Upper lobe of left lung (tissue), 6 donors: ENCODE measurements at regions not wholly inside any gene's neighbourhood (a gene's known extent, or its start where the extent isn't known, plus 50 kb on each side); places are given as distances from the start of the nearest gene placed in this dataset.

ENCODE experiments used
- ATAC-seq, 2 donors: fragments of 200-7000 bp; cut with Tn5 transposase; one replicate each; pipeline ENCODE4 v1.9.1; 2022; ENCODE audit warnings: mild to moderate bottlenecking in 2 of 2, moderate library complexity in 2 of 2; ENCODE audit not compliant: low FRiP score in 2 of 2
- DNase-seq, 2 donors: peaks; one replicate each; pipeline ENCODE4 v3.0.0-alpha.2; 2019 to 2020
- H3K27ac ChIP-seq, 4 donors: fragments of 200-600 bp; sonication (generic); one replicate each; pipeline ENCODE4 v1.5.1; 2016 to 2019
- H3K27me3 ChIP-seq, 4 donors: fragments of 200-600 bp; sonication (generic); one replicate each; pipeline ENCODE4 v1.5.1; 2017 to 2019
- H3K36me3 ChIP-seq, 4 donors: fragments of 200-600 bp; sonication (generic); one replicate each; pipeline ENCODE4 v1.5.1; 2016 to 2019
- H3K4me1 ChIP-seq, 4 donors: fragments of 200-600 bp; sonication (generic); one replicate each; pipeline ENCODE4 v1.5.1; 2018 to 2019
- H3K4me3 ChIP-seq, 4 donors: fragments of 200-600 bp; sonication (generic); one replicate each; pipeline ENCODE4 v1.5.1; 2017 to 2019; ENCODE audit warnings: mild to moderate bottlenecking in 2 of 4, moderate library complexity in 1 of 4
- H3K9me3 ChIP-seq, 4 donors: fragments of 200-600 bp; sonication (generic); one replicate each; pipeline ENCODE4 v1.5.1; 2018 to 2019
- CTCF ChIP-seq, 6 experiments: fragments of 450-650 bp in 4 of 6; fragments of 200-600 bp in 2 of 6; sonication (generic) in 2 of 6; IDR thresholded peaks; one replicate each; pipeline ENCODE4 v1.5.1; 2016 to 2019; ENCODE audit warnings: antibody characterized with exemption in 6 of 6
- EP300 ChIP-seq, 4 donors: sonication (generic); formaldehyde crosslinking; IDR thresholded peaks; one replicate each; pipeline ENCODE4 v1.5.1; 2017; ENCODE audit warnings: antibody characterized with exemption in 4 of 4, control low read depth in 2 of 4
- POLR2A ChIP-seq, 4 donors: fragments of 450-650 bp; IDR thresholded peaks; one replicate each; pipeline ENCODE4 v1.5.1; 2016 to 2017; ENCODE audit warnings: antibody characterized with exemption in 4 of 4, mild to moderate bottlenecking in 2 of 4
- POLR2AphosphoS5 ChIP-seq, 2 donors: sonication (generic); formaldehyde crosslinking; IDR thresholded peaks; one replicate each; pipeline ENCODE4 v1.5.1; 2017; ENCODE audit warnings: antibody characterized with exemption in 2 of 2
- WGBS, 2 donors: methylation state at CpG; one replicate each; pipeline ENCODE4 v1.1.5; 2017 to 2018; 5-methylcytosine and 5-hydroxymethylcytosine counted together
- donor health status: DM: no; HTN: no; CAD: no; lungs with moderate emphysema.
- donor health status: DM: no; HTN: yes; CAD: no; lungs with severe emphysema.

GRCh38 chr6:27059621-27060425 is 187.7 kb upstream of the PRSS16 start:
- Histone ChIP-seq H3K4me1 (no peaks in the 10 kb centered on the region), H3K27ac (no peak overlapping the region), H3K27me3 (no peaks in the 10 kb centered on the region), H3K36me3 (no peaks in the 10 kb centered on the region), H3K9me3 (no peaks in the 10 kb centered on the region), H3K4me3 (no peak overlapping the region)
- WGBS, 2 donors: 64 to 80% methylated on average over 10 of the region's 10 CpGs
- DNase-seq (no peak), ATAC-seq (no peak)
- no peak for TF ChIP-seq CTCF (IDR thresholded peaks at IDR 0.05)
- TF ChIP-seq POLR2A (IDR thresholded peaks at IDR 0.05): no peak
- no peak for TF ChIP-seq POLR2AphosphoS5 (IDR thresholded peaks at IDR 0.05)
- no peak for TF ChIP-seq EP300 (IDR thresholded peaks at IDR 0.05)

- 91 to 95% methylated on average over 3 of the region's 3 CpGs for WGBS, 2 donors
- H3K27me3 ChIP-seq: no peaks in the 10 kb centered on the region
- no peaks in the 10 kb centered on the region for H3K4me1 ChIP-seq
- ATAC-seq (no peak), DNase-seq (no peak)
- H3K27ac ChIP-seq: no peak overlapping the region
- TF ChIP-seq POLR2AphosphoS5 (IDR thresholded peaks at IDR 0.05) (no peak), POLR2A (IDR thresholded peaks at IDR 0.05) (no peak), CTCF (IDR thresholded peaks at IDR 0.05) (no peak), EP300 (IDR thresholded peaks at IDR 0.05) (no peak)
- no peak overlapping the region for H3K4me3 ChIP-seq
- H3K9me3 ChIP-seq: no peaks in the 10 kb centered on the region
- H3K36me3 ChIP-seq: no peaks in the 10 kb centered on the region
Observed at GRCh38 chr6:27061235-27061993, 186.1 kb upstream of the PRSS16 start.

- Histone ChIP-seq H3K27me3 (no peaks in the 10 kb centered on the region), H3K27ac (no peak overlapping the region), H3K4me1 (no peaks in the 10 kb centered on the region), H3K4me3 (no peak overlapping the region), H3K36me3 (no peaks in the 10 kb centered on the region), H3K9me3 (no peaks in the 10 kb centered on the region)
- TF ChIP-seq EP300 (IDR thresholded peaks at IDR 0.05) (no peak), POLR2AphosphoS5 (IDR thresholded peaks at IDR 0.05) (no peak), POLR2A (IDR thresholded peaks at IDR 0.05) (no peak), CTCF (IDR thresholded peaks at IDR 0.05) (no peak)
- ATAC-seq (no peak), DNase-seq (no peak)
Observed at GRCh38 chr6:27062755-27063154, 184.7 kb upstream of the PRSS16 start.

DNA sequence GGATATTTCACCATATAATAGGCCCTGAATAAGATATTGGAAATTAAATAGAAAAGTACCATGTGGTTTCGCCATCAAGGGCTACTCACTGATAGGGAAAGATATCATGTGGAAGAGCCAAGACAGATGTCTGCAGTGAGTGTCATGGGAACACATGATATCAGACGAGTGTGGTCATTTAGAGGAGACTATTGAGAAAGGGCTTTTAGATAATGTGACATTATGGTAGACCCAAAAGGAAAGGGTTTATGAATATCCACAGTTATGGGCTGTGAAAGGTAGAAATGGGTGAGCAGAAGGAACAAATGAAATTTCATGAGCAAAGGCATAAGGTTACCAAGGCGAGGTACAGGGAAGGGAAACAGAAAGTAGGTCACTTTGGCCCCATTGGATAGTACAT is 182.3 kb upstream of the PRSS16 start:
- Histone ChIP-seq H3K27ac (no peak overlapping the region), H3K9me3 (no peaks in the 10 kb centered on the region), H3K36me3 (no peaks in the 10 kb centered on the region), H3K4me1 (no peaks in the 10 kb centered on the region), H3K4me3 (no peak overlapping the region), H3K27me3 (no peaks in the 10 kb centered on the region)
- ATAC-seq (no peak), DNase-seq (no peak)
- 87 to 92% methylated on average over 3 of the region's 3 CpGs for WGBS, 2 donors
- TF ChIP-seq CTCF (IDR thresholded peaks at IDR 0.05) (no peak), POLR2AphosphoS5 (IDR thresholded peaks at IDR 0.05) (no peak), EP300 (IDR thresholded peaks at IDR 0.05) (no peak), POLR2A (IDR thresholded peaks at IDR 0.05) (no peak)
